Breast epithelium (tissue), 3 donors: ENCODE measurements at regions not wholly inside any gene's neighbourhood (a gene's known extent, or its start where the extent isn't known, plus 50 kb on each side); places are given as distances from the start of the nearest gene placed in this dataset.

Experiments used
- POLR2A ChIP-seq: fragments of 450-650 bp; IDR thresholded peaks from one replicate; pipeline ENCODE4 v1.6.1; 2016; ENCODE audit warnings: antibody characterized with exemption, mild to moderate bottlenecking, moderate library complexity
- POLR2AphosphoS5 ChIP-seq, 3 donors: sonication (generic); formaldehyde crosslinking; IDR thresholded peaks; one replicate each; pipeline ENCODE4 v1.6.1; 2017; ENCODE audit warnings: antibody characterized with exemption in 3 of 3
- TF ChIP-seq, protein P1 (sequence below), 3 donors: fragments of 450-650 bp; IDR thresholded peaks; one replicate each; pipeline ENCODE4 v1.5.1; 2016 to 2017; ENCODE audit warnings: antibody characterized with exemption in 3 of 3, mild to moderate bottlenecking in 3 of 3, moderate library complexity in 3 of 3

DNA sequence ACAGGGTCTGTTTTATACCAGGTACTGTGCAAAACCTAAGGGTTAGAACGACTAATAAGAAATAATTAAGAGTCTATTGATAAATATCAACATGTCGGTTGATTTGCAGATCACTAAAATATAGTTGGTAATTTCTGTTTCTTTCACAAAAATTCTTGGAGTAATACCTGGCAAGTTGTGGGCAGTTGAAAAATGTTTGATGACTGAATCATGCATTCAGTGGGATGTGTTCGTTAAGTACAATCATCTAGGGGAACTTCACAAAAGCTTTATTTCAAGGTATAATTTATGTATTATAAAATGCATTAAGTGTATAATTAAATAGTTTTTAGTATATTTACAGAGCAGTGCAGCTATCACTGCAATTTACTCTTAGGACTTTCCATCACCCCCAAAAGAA lies 120.0 kb downstream of the KCNA5 start:
- TF ChIP-seq POLR2AphosphoS5 (IDR thresholded peaks at IDR 0.05) (no peak), POLR2A (no peak)
- TF ChIP-seq, protein P1, sequence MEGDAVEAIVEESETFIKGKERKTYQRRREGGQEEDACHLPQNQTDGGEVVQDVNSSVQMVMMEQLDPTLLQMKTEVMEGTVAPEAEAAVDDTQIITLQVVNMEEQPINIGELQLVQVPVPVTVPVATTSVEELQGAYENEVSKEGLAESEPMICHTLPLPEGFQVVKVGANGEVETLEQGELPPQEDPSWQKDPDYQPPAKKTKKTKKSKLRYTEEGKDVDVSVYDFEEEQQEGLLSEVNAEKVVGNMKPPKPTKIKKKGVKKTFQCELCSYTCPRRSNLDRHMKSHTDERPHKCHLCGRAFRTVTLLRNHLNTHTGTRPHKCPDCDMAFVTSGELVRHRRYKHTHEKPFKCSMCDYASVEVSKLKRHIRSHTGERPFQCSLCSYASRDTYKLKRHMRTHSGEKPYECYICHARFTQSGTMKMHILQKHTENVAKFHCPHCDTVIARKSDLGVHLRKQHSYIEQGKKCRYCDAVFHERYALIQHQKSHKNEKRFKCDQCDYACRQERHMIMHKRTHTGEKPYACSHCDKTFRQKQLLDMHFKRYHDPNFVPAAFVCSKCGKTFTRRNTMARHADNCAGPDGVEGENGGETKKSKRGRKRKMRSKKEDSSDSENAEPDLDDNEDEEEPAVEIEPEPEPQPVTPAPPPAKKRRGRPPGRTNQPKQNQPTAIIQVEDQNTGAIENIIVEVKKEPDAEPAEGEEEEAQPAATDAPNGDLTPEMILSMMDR (IDR thresholded peaks at IDR 0.05) = no peak
